Heart left ventricle (tissue), 13 donors: ENCODE measurements at regions not wholly inside any gene's neighbourhood (a gene's known extent, or its start where the extent isn't known, plus 50 kb on each side); places are given as distances from the start of the nearest gene placed in this dataset.
"Not testable (repeated sequence)": the region's sequence is repeated elsewhere in the genome, so short reads cannot be mapped to it uniquely, and the experiment has no call there.

Experiments
- POLR2A ChIP-seq, 2 donors: fragments of 450-650 bp; IDR thresholded peaks; one replicate each; pipeline ENCODE4 v1.6.1; 2017; ENCODE audit warnings: antibody characterized with exemption in 2 of 2, mild to moderate bottlenecking in 2 of 2, moderate library complexity in 2 of 2
- TF ChIP-seq, protein P1 (sequence below), 12 donors: fragments of 200-600 bp; sonication (generic) in 4 of 12; IDR thresholded peaks; one replicate each; pipeline versions ENCODE4 v1.5.0 to v1.8.0; 2018 to 2022; ENCODE audit warnings: antibody characterized with exemption in 12 of 12, mild to moderate bottlenecking in 5 of 12
- donor health status: ischemic (EF 13 %, LVEDD 7.1; RV severe dilation, severe dysfunction).
- donor health status: DM: no; HTN: yes; CAD: no.
- donor health status: DM: no; HTN: no; CAD: no.
- donor health status: ischemic (EF 25% LVEDD 6.9; RV normal size, moderate dysfunction).
- donor health status: ischemic (EF 25% LVEDD 5.7; RV mildly dilated, moderate dysfunction).
- donor health status: ischemic (EF 35%, LVEDD 5.7; RV mildly dilated, moderate dysfunction).
- donor health status: nonischemic (EF 11% LVEDD 7.7; RV severe dilation, severe dysfunction).
- donor health status: DM: yes; HTN: yes; CAD: no.
- donor health status: PGD.
- donor health status: ischemic (EF 29% LVEDD 5.4; RV normal size, mild dysfunction).
- donor health status: nonischemic (EF 23%, LVEDD 6.1; RV moderate dilation, normal function).

DNA sequence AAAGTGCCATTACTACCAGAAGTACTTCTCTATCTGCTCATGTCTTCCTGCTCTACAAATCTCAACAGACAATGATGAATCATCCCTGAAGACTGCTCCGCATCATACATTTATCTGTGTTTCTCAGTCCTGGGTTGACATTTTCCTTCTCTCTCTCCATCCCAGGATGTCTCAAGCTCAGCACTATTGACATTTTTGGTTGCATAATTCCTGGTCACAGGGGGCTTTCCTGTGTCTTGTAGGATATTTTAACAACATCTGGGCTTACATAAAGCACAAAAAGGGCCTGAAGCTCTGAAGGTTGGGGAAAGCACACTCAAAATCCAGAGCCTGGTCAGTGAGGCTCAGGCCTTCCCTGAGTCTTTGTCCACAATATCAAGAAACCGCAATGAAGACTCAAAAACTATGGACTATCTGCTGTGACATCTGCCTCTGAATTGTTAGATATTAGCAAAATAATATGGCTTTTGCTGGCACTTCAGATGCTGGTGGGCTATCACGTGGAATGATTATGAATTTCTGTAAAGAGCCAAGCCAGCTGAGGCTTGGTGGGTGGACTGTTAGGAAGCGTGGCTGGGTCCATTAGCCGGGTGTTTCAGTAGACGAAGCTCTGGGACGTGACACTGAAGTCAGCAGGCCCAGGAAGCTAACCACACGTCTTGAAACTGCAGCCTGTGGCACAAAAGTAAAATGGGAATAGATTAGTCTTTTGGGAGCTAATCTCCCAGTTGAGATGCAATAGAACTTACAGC is 780.2 kb upstream of the TPTE start:
- TF ChIP-seq, protein P1, sequence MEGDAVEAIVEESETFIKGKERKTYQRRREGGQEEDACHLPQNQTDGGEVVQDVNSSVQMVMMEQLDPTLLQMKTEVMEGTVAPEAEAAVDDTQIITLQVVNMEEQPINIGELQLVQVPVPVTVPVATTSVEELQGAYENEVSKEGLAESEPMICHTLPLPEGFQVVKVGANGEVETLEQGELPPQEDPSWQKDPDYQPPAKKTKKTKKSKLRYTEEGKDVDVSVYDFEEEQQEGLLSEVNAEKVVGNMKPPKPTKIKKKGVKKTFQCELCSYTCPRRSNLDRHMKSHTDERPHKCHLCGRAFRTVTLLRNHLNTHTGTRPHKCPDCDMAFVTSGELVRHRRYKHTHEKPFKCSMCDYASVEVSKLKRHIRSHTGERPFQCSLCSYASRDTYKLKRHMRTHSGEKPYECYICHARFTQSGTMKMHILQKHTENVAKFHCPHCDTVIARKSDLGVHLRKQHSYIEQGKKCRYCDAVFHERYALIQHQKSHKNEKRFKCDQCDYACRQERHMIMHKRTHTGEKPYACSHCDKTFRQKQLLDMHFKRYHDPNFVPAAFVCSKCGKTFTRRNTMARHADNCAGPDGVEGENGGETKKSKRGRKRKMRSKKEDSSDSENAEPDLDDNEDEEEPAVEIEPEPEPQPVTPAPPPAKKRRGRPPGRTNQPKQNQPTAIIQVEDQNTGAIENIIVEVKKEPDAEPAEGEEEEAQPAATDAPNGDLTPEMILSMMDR (IDR thresholded peaks at IDR 0.05) = not testable (repeated sequence)
- not testable (repeated sequence) for TF ChIP-seq POLR2A (IDR thresholded peaks at IDR 0.05)
